Hepatocyte (in vitro differentiated cells): ENCODE measurements at regions not wholly inside any gene's neighbourhood (a gene's known extent, or its start where the extent isn't known, plus 50 kb on each side); places are given as distances from the start of the nearest gene placed in this dataset.

Source experiments
- EZH2 ChIP-seq: fragments of 200-600 bp; sonication (generic); IDR thresholded peaks from 2 replicates; pipeline ENCODE4 v1.6.1; 2016; ENCODE audit warnings: antibody characterized with exemption, mild to moderate bottlenecking, borderline replicate concordance
- TF ChIP-seq, protein P1 (sequence below): fragments of 200-600 bp; sonication (generic); IDR thresholded peaks from 2 replicates; pipeline ENCODE4 v1.5.1; 2016; ENCODE audit warnings: antibody characterized with exemption, mild to moderate bottlenecking; ENCODE audit not compliant: poor library complexity

DNA sequence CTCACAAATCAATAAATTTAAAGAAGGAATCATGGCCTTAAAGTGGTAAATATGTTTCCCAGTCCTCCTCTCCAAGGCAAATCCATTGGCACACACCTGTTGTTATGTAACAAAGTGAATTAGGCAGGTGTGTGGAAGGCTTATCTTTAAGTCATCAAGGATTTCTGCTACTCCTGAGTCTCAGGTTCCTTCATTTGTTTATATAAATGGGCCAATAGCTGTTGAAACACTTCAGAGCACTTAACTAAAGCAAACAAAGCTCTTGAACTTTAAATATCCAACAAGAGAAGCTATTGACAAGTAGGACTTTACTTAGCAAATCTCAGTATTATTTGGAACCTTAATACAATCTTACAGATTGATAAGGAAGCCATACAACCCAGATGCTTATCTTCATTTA is 99.3 kb upstream of the ESRRG start:
- TF ChIP-seq EZH2: no peak
- TF ChIP-seq, protein P1, sequence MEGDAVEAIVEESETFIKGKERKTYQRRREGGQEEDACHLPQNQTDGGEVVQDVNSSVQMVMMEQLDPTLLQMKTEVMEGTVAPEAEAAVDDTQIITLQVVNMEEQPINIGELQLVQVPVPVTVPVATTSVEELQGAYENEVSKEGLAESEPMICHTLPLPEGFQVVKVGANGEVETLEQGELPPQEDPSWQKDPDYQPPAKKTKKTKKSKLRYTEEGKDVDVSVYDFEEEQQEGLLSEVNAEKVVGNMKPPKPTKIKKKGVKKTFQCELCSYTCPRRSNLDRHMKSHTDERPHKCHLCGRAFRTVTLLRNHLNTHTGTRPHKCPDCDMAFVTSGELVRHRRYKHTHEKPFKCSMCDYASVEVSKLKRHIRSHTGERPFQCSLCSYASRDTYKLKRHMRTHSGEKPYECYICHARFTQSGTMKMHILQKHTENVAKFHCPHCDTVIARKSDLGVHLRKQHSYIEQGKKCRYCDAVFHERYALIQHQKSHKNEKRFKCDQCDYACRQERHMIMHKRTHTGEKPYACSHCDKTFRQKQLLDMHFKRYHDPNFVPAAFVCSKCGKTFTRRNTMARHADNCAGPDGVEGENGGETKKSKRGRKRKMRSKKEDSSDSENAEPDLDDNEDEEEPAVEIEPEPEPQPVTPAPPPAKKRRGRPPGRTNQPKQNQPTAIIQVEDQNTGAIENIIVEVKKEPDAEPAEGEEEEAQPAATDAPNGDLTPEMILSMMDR: no peak
